Neural progenitor cell (in vitro differentiated cells): ENCODE measurements at regions not wholly inside any gene's neighbourhood (a gene's known extent, or its start where the extent isn't known, plus 50 kb on each side); places are given as distances from the start of the nearest gene placed in this dataset.

Experiments
- EZH2 ChIP-seq: fragments of 200-600 bp; sonication (generic); IDR thresholded peaks from 2 replicates; pipeline ENCODE4 v1.6.1; 2017; ENCODE audit warnings: antibody characterized with exemption, mild to moderate bottlenecking, moderate library complexity
- EZH2phosphoT487 ChIP-seq: fragments of 200-600 bp; sonication (generic); IDR thresholded peaks from 2 replicates; pipeline ENCODE4 v1.6.1; 2017; ENCODE audit warnings: antibody characterized with exemption
- TF ChIP-seq, protein P1 (sequence below): fragments of 200-600 bp; sonication (generic); IDR thresholded peaks from 2 replicates; pipeline ENCODE4 v1.5.1; 2017; ENCODE audit warnings: antibody characterized with exemption, mild to moderate bottlenecking

DNA sequence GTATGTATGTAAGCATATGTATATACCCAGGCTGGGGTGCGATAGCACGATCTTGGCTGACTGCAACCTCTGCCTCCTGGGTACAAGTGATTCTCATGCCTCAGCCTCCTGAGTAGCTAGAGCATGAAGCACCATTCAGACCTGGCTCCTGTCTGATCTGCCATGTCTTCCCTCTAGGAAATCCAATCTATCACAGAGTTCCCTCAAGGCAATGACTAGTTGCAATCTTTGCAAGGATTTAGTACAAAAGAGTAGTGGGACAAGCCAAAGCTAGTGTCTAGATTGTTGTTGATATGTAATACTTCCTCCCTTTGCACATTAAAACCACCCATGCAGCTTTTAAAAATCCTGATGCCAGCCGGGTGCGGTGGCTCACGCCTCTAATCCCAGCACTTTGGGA lies 60.5 kb upstream of the PRKAR2B start:
- TF ChIP-seq EZH2 (no peak), EZH2phosphoT487 (no peak)
- TF ChIP-seq, protein P1, sequence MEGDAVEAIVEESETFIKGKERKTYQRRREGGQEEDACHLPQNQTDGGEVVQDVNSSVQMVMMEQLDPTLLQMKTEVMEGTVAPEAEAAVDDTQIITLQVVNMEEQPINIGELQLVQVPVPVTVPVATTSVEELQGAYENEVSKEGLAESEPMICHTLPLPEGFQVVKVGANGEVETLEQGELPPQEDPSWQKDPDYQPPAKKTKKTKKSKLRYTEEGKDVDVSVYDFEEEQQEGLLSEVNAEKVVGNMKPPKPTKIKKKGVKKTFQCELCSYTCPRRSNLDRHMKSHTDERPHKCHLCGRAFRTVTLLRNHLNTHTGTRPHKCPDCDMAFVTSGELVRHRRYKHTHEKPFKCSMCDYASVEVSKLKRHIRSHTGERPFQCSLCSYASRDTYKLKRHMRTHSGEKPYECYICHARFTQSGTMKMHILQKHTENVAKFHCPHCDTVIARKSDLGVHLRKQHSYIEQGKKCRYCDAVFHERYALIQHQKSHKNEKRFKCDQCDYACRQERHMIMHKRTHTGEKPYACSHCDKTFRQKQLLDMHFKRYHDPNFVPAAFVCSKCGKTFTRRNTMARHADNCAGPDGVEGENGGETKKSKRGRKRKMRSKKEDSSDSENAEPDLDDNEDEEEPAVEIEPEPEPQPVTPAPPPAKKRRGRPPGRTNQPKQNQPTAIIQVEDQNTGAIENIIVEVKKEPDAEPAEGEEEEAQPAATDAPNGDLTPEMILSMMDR = no peak
